HCT116 (cell line): ENCODE measurements at regions not wholly inside any gene's neighbourhood (a gene's known extent, or its start where the extent isn't known, plus 50 kb on each side); places are given as distances from the start of the nearest gene placed in this dataset.

Source experiments
- CEBPB ChIP-seq: IDR thresholded peaks from 2 replicates; pipeline ENCODE4 v1.6.1; 2012; ENCODE audit warnings: low read depth
- EZH2phosphoT487 ChIP-seq: fragments of 200-600 bp; IDR thresholded peaks from 2 replicates; pipeline ENCODE4 v1.6.1; 2018; ENCODE audit warnings: antibody characterized with exemption, borderline replicate concordance
- POLR2A ChIP-seq: IDR thresholded peaks from 2 replicates; pipeline ENCODE4 v1.7.0; 2011; ENCODE audit warnings: borderline replicate concordance; ENCODE audit not compliant: insufficient read depth, insufficient read length; ENCODE audit errors: extremely low read depth
- POLR2AphosphoS5 ChIP-seq: IDR thresholded peaks from 2 replicates; pipeline ENCODE4 v1.6.1; 2011; ENCODE audit warnings: mild to moderate bottlenecking, low read depth, low read length, moderate library complexity
- REST ChIP-seq: IDR thresholded peaks from 2 replicates; pipeline ENCODE4 v1.6.1; 2012; ENCODE audit warnings: low read depth
- SIN3A ChIP-seq: IDR thresholded peaks from 2 replicates; pipeline ENCODE4 v1.6.1; 2012; ENCODE audit warnings: low read depth
- YY1 ChIP-seq: IDR thresholded peaks from 2 replicates; pipeline ENCODE4 v1.6.1; 2011; ENCODE audit warnings: low read length, low read depth, moderate library complexity, mild to moderate bottlenecking; ENCODE audit not compliant: insufficient replicate concordance; ENCODE audit errors: extremely low read depth
- TF ChIP-seq, protein P1 (sequence below), 3 experiments: fragments of 200-600 bp in 1 of 3; sonication (generic) in 1 of 3; IDR thresholded peaks in 2 of 3; conservative IDR thresholded peaks in 1 of 3; 2 replicates each; pipeline ENCODE4 v1.5.1; 2012 to 2017; ENCODE audit warnings: low read depth in 2 of 3, low read length in 2 of 3, antibody characterized with exemption in 1 of 3, borderline replicate concordance in 1 of 3, control low read depth in 1 of 3, mild to moderate bottlenecking in 1 of 3, mixed read lengths in 1 of 3, mixed run types in 1 of 3, moderate library complexity in 1 of 3; ENCODE audit not compliant: insufficient read depth in 1 of 3

DNA sequence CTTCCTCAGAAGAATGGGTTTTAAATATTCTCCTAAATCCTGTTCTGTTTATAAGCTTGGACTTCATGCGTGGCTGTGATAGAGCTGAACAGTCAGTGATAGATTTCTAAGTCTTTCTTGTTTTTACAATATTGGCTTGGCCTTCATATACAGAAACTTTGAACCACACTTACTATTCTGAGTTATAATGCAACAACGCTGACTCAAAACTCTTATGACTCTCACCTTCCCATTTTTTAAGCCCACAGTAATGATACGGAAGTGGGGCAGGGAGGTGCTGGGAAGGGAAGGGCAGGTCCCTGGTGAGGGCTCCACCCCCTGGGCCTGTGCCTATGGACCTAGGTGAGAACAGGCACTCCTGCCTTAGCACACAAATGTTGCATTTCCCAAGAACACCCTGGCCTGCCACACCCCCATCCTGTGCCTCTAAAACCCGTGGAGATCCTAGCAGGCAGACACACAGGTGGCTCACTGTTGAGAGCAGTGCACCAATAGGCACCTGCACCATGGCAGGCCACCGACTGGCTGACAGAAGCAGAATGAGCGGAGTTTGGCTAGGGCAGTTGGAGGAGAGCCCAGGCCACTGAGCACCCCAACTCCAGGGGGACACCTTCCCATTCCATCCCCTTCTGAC is 376.7 kb downstream of the GABRG2 start:
- TF ChIP-seq EZH2phosphoT487 = no peak
- TF ChIP-seq YY1 = no peak
- TF ChIP-seq, protein P1, sequence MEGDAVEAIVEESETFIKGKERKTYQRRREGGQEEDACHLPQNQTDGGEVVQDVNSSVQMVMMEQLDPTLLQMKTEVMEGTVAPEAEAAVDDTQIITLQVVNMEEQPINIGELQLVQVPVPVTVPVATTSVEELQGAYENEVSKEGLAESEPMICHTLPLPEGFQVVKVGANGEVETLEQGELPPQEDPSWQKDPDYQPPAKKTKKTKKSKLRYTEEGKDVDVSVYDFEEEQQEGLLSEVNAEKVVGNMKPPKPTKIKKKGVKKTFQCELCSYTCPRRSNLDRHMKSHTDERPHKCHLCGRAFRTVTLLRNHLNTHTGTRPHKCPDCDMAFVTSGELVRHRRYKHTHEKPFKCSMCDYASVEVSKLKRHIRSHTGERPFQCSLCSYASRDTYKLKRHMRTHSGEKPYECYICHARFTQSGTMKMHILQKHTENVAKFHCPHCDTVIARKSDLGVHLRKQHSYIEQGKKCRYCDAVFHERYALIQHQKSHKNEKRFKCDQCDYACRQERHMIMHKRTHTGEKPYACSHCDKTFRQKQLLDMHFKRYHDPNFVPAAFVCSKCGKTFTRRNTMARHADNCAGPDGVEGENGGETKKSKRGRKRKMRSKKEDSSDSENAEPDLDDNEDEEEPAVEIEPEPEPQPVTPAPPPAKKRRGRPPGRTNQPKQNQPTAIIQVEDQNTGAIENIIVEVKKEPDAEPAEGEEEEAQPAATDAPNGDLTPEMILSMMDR (IDR thresholded peaks at IDR 0.05 in 2 of 3, conservative IDR thresholded peaks at IDR 0.05 in 1 of 3; ENCODE audit: borderline replicate concordance in 1 of 3, insufficient read depth in 1 of 3, low read depth in 2 of 3, low read length in 2 of 3) = no peak
- TF ChIP-seq REST = no peak
- TF ChIP-seq POLR2AphosphoS5 = no peak
- no peak for TF ChIP-seq POLR2A
- TF ChIP-seq SIN3A = no peak
- no peak for TF ChIP-seq CEBPB
